ENCODE measurements at regions not wholly inside any gene's neighbourhood (a gene's known extent, or its start where the extent isn't known, plus 50 kb on each side); places are given as distances from the start of the nearest gene placed in this dataset.
"Not testable (repeated sequence)": the region's sequence is repeated elsewhere in the genome, so short reads cannot be mapped to it uniquely, and the experiment has no call there.

GRCh38 chr6:92977018-92977417 lies 442.3 kb downstream of the EPHA7 start:
- Histone ChIP-seq H3K4me1 (ENCODE audit: control insufficient read depth in 3 of 3, insufficient read depth in 3 of 3, low read length in 3 of 3) (no peaks in the 10 kb centered on the region), H3K4me3 (ENCODE audit: low read length in 3 of 3) (no peak overlapping the region), H3K9me3 (ENCODE audit: control insufficient read depth in 3 of 3, low read length in 3 of 3) (no peaks in the 10 kb centered on the region), H3K36me3 (ENCODE audit: control insufficient read depth in 3 of 3, insufficient read depth in 3 of 3, low read length in 3 of 3) (no peaks in the 10 kb centered on the region), H3K27me3 (ENCODE audit: control insufficient read depth in 3 of 3, insufficient read depth in 3 of 3, low read length in 3 of 3) (no peaks in the 10 kb centered on the region), H3K9ac (ENCODE audit: low read depth in 1 of 3, low read length in 3 of 3) (no peak overlapping the region), H3K27ac (ENCODE audit: low read depth, low read length) (no peak overlapping the region)

- Histone ChIP-seq H3K4me3 (ENCODE audit: low read length in 3 of 3) (no peak overlapping the region), H3K27me3 (ENCODE audit: control insufficient read depth in 3 of 3, insufficient read depth in 3 of 3, low read length in 3 of 3) (no peaks in the 10 kb centered on the region), H3K9ac (ENCODE audit: low read depth in 1 of 3, low read length in 3 of 3) (no peak overlapping the region), H3K27ac (ENCODE audit: low read depth, low read length) (no peak overlapping the region), H3K9me3 (ENCODE audit: control insufficient read depth in 3 of 3, low read length in 3 of 3) (no peaks in the 10 kb centered on the region), H3K4me1 (ENCODE audit: control insufficient read depth in 3 of 3, insufficient read depth in 3 of 3, low read length in 3 of 3) (no peaks in the 10 kb centered on the region), H3K36me3 (ENCODE audit: control insufficient read depth in 3 of 3, insufficient read depth in 3 of 3, low read length in 3 of 3) (no peaks in the 10 kb centered on the region)
Measured at GRCh38 chr6:92967362-92967761, 452.0 kb downstream of the EPHA7 start.

- no peaks in the 10 kb centered on the region for H3K27me3 ChIP-seq (ENCODE audit: control insufficient read depth in 3 of 3, insufficient read depth in 3 of 3, low read length in 3 of 3)
- no peaks in the 10 kb centered on the region for H3K9me3 ChIP-seq (ENCODE audit: control insufficient read depth in 3 of 3, low read length in 3 of 3)
- no peak overlapping the region for H3K9ac ChIP-seq (ENCODE audit: low read depth in 1 of 3, low read length in 3 of 3)
- no peaks in the 10 kb centered on the region for H3K4me1 ChIP-seq (ENCODE audit: control insufficient read depth in 3 of 3, insufficient read depth in 3 of 3, low read length in 3 of 3)
- no peak overlapping the region for H3K27ac ChIP-seq (ENCODE audit: low read depth, low read length)
- H3K36me3 ChIP-seq (ENCODE audit: control insufficient read depth in 3 of 3, insufficient read depth in 3 of 3, low read length in 3 of 3) = no peaks in the 10 kb centered on the region
- H3K4me3 ChIP-seq (ENCODE audit: low read length in 3 of 3) = no peak overlapping the region
Measured at GRCh38 chr6:92962846-92963245, 456.5 kb downstream of the EPHA7 start.

GRCh38 chr6:92952111-92952510 lies 467.2 kb downstream of the EPHA7 start:
- not testable (repeated sequence) for H3K27ac ChIP-seq (ENCODE audit: low read depth, low read length); H3K36me3 ChIP-seq (ENCODE audit: control insufficient read depth in 3 of 3, insufficient read depth in 3 of 3, low read length in 3 of 3); H3K4me1 ChIP-seq (ENCODE audit: control insufficient read depth in 3 of 3, insufficient read depth in 3 of 3, low read length in 3 of 3); H3K4me3 ChIP-seq (ENCODE audit: low read length in 3 of 3); H3K9ac ChIP-seq (ENCODE audit: low read depth in 1 of 3, low read length in 3 of 3); H3K9me3 ChIP-seq (ENCODE audit: control insufficient read depth in 3 of 3, low read length in 3 of 3); H3K27me3 ChIP-seq (ENCODE audit: control insufficient read depth in 3 of 3, insufficient read depth in 3 of 3, low read length in 3 of 3)

- H3K4me3 ChIP-seq (ENCODE audit: low read length in 3 of 3) = no peak overlapping the region
- no peak overlapping the region for H3K27ac ChIP-seq (ENCODE audit: low read depth, low read length)
- H3K27me3 ChIP-seq (ENCODE audit: control insufficient read depth in 3 of 3, insufficient read depth in 3 of 3, low read length in 3 of 3) = no peaks in the 10 kb centered on the region
Measured at GRCh38 chr6:92945799-92946198, 473.6 kb downstream of the EPHA7 start.

GRCh38 chr6:92944132-92944531 lies 475.2 kb downstream of the EPHA7 start:
- Histone ChIP-seq H3K9ac (ENCODE audit: low read depth in 1 of 3, low read length in 3 of 3) (no peak overlapping the region), H3K4me3 (ENCODE audit: low read length in 3 of 3) (no peak overlapping the region), H3K27me3 (ENCODE audit: control insufficient read depth in 3 of 3, insufficient read depth in 3 of 3, low read length in 3 of 3) (no peaks in the 10 kb centered on the region), H3K36me3 (ENCODE audit: control insufficient read depth in 3 of 3, insufficient read depth in 3 of 3, low read length in 3 of 3) (no peaks in the 10 kb centered on the region), H3K4me1 (ENCODE audit: control insufficient read depth in 3 of 3, insufficient read depth in 3 of 3, low read length in 3 of 3) (no peaks in the 10 kb centered on the region), H3K27ac (ENCODE audit: low read depth, low read length) (no peak overlapping the region), H3K9me3 (ENCODE audit: control insufficient read depth in 3 of 3, low read length in 3 of 3) (no peaks in the 10 kb centered on the region)

More at GRCh38 chr6:92945799-92946198, 473.6 kb downstream of the EPHA7 start:
- H3K9ac ChIP-seq (ENCODE audit: low read depth in 1 of 3, low read length in 3 of 3) = no peak overlapping the region
- no peaks in the 10 kb centered on the region for H3K9me3 ChIP-seq (ENCODE audit: control insufficient read depth in 3 of 3, low read length in 3 of 3)
- no peaks in the 10 kb centered on the region for H3K36me3 ChIP-seq (ENCODE audit: control insufficient read depth in 3 of 3, insufficient read depth in 3 of 3, low read length in 3 of 3)
- no peaks in the 10 kb centered on the region for H3K4me1 ChIP-seq (ENCODE audit: control insufficient read depth in 3 of 3, insufficient read depth in 3 of 3, low read length in 3 of 3)

GRCh38 chr6:92942549-92942948 lies 476.8 kb downstream of the EPHA7 start:
- Histone ChIP-seq H3K9me3 (ENCODE audit: control insufficient read depth in 3 of 3, low read length in 3 of 3) (no peaks in the 10 kb centered on the region), H3K4me3 (ENCODE audit: low read length in 3 of 3) (no peak overlapping the region), H3K27ac (ENCODE audit: low read depth, low read length) (no peak overlapping the region), H3K36me3 (ENCODE audit: control insufficient read depth in 3 of 3, insufficient read depth in 3 of 3, low read length in 3 of 3) (no peaks in the 10 kb centered on the region), H3K9ac (ENCODE audit: low read depth in 1 of 3, low read length in 3 of 3) (no peak overlapping the region), H3K4me1 (ENCODE audit: control insufficient read depth in 3 of 3, insufficient read depth in 3 of 3, low read length in 3 of 3) (no peaks in the 10 kb centered on the region), H3K27me3 (ENCODE audit: control insufficient read depth in 3 of 3, insufficient read depth in 3 of 3, low read length in 3 of 3) (no peaks in the 10 kb centered on the region)

- H3K9me3 ChIP-seq (ENCODE audit: control insufficient read depth in 3 of 3, low read length in 3 of 3) = no peaks in the 10 kb centered on the region
- no peaks in the 10 kb centered on the region for H3K36me3 ChIP-seq (ENCODE audit: control insufficient read depth in 3 of 3, insufficient read depth in 3 of 3, low read length in 3 of 3)
- H3K4me1 ChIP-seq (ENCODE audit: control insufficient read depth in 3 of 3, insufficient read depth in 3 of 3, low read length in 3 of 3) = no peaks in the 10 kb centered on the region
- no peaks in the 10 kb centered on the region for H3K27me3 ChIP-seq (ENCODE audit: control insufficient read depth in 3 of 3, insufficient read depth in 3 of 3, low read length in 3 of 3)
- no peak overlapping the region for H3K27ac ChIP-seq (ENCODE audit: low read depth, low read length)
- H3K4me3 ChIP-seq (ENCODE audit: low read length in 3 of 3) = no peak overlapping the region
- H3K9ac ChIP-seq (ENCODE audit: low read depth in 1 of 3, low read length in 3 of 3) = no peak overlapping the region
Measured at GRCh38 chr6:92934625-92935024, 484.7 kb downstream of the EPHA7 start.

- Histone ChIP-seq H3K36me3 (ENCODE audit: control insufficient read depth in 3 of 3, insufficient read depth in 3 of 3, low read length in 3 of 3) (no peaks in the 10 kb centered on the region), H3K4me1 (ENCODE audit: control insufficient read depth in 3 of 3, insufficient read depth in 3 of 3, low read length in 3 of 3) (no peaks in the 10 kb centered on the region), H3K9ac (ENCODE audit: low read depth in 1 of 3, low read length in 3 of 3) (no peak overlapping the region), H3K27me3 (ENCODE audit: control insufficient read depth in 3 of 3, insufficient read depth in 3 of 3, low read length in 3 of 3) (no peaks in the 10 kb centered on the region), H3K4me3 (ENCODE audit: low read length in 3 of 3) (no peak overlapping the region), H3K27ac (ENCODE audit: low read depth, low read length) (no peak overlapping the region), H3K9me3 (ENCODE audit: control insufficient read depth in 3 of 3, low read length in 3 of 3) (no peaks in the 10 kb centered on the region)
Measured at GRCh38 chr6:92930171-92930570, 489.2 kb downstream of the EPHA7 start.

GRCh38 chr6:92922216-92922806 lies 497.0 kb downstream of the EPHA7 start:
- Histone ChIP-seq H3K27me3 (ENCODE audit: control insufficient read depth in 3 of 3, insufficient read depth in 3 of 3, low read length in 3 of 3) (no peaks in the 10 kb centered on the region), H3K36me3 (ENCODE audit: control insufficient read depth in 3 of 3, insufficient read depth in 3 of 3, low read length in 3 of 3) (no peaks in the 10 kb centered on the region), H3K4me3 (ENCODE audit: low read length in 3 of 3) (no peak overlapping the region), H3K9ac (ENCODE audit: low read depth in 1 of 3, low read length in 3 of 3) (no peak overlapping the region), H3K9me3 (ENCODE audit: control insufficient read depth in 3 of 3, low read length in 3 of 3) (no peaks in the 10 kb centered on the region), H3K27ac (ENCODE audit: low read depth, low read length) (no peak overlapping the region), H3K4me1 (ENCODE audit: control insufficient read depth in 3 of 3, insufficient read depth in 3 of 3, low read length in 3 of 3) (no peaks in the 10 kb centered on the region)

- no peaks in the 10 kb centered on the region for H3K4me1 ChIP-seq (ENCODE audit: control insufficient read depth in 3 of 3, insufficient read depth in 3 of 3, low read length in 3 of 3)
- no peaks in the 10 kb centered on the region for H3K9me3 ChIP-seq (ENCODE audit: control insufficient read depth in 3 of 3, low read length in 3 of 3)
- H3K4me3 ChIP-seq (ENCODE audit: low read length in 3 of 3) = no peak overlapping the region
- H3K9ac ChIP-seq (ENCODE audit: low read depth in 1 of 3, low read length in 3 of 3) = no peak overlapping the region
- no peaks in the 10 kb centered on the region for H3K27me3 ChIP-seq (ENCODE audit: control insufficient read depth in 3 of 3, insufficient read depth in 3 of 3, low read length in 3 of 3)
- no peaks in the 10 kb centered on the region for H3K36me3 ChIP-seq (ENCODE audit: control insufficient read depth in 3 of 3, insufficient read depth in 3 of 3, low read length in 3 of 3)
- H3K27ac ChIP-seq (ENCODE audit: low read depth, low read length) = no peak overlapping the region
Measured at GRCh38 chr6:92915466-92915865, 503.9 kb downstream of the EPHA7 start.

Measured in skeletal muscle tissue (tissue), 3 donors.